ENCODE measurements at regions not wholly inside any gene's neighbourhood (a gene's known extent, or its start where the extent isn't known, plus 50 kb on each side); places are given as distances from the start of the nearest gene placed in this dataset.

GRCh38 chr5:117594166-117594565, 1019.5 kb upstream of the SEMA6A start:
- TF ChIP-seq POLR2A (IDR thresholded peaks at IDR 0.05) (no peak), CTCF (IDR thresholded peaks at IDR 0.05) (no peak), EP300 (IDR thresholded peaks at IDR 0.05) (no peak)
